IPS-15b (cell line): ENCODE measurements at regions not wholly inside any gene's neighbourhood (a gene's known extent, or its start where the extent isn't known, plus 50 kb on each side); places are given as distances from the start of the nearest gene placed in this dataset.

ENCODE experiments used
- H3K27me3 ChIP-seq: one replicate; pipeline ENCODE4 v1.6.1; 2013; ENCODE audit warnings: low read length; ENCODE audit not compliant: control insufficient read depth, insufficient read depth
- H3K36me3 ChIP-seq: one replicate; pipeline ENCODE4 v1.6.1; 2013; ENCODE audit warnings: low read length; ENCODE audit not compliant: control insufficient read depth, insufficient read depth
- H3K4me1 ChIP-seq: one replicate; pipeline ENCODE4 v1.6.1; 2013; ENCODE audit warnings: mild to moderate bottlenecking, low read length; ENCODE audit not compliant: control insufficient read depth, insufficient read depth
- H3K4me3 ChIP-seq: one replicate; pipeline ENCODE4 v1.5.1; 2013; ENCODE audit warnings: low read depth, low read length
- H3K9ac ChIP-seq: one replicate; pipeline ENCODE4 v1.6.1; 2013; ENCODE audit warnings: low read depth, mild to moderate bottlenecking, low read length
- H3K9me3 ChIP-seq: one replicate; pipeline ENCODE4 v1.6.1; 2013; ENCODE audit warnings: mild to moderate bottlenecking, low read length; ENCODE audit not compliant: control insufficient read depth, insufficient read depth

GRCh38 chrX:69020316-69020715 is 144.9 kb downstream of the PJA1 start:
- Histone ChIP-seq H3K9me3 (no peaks in the 10 kb centered on the region), H3K9ac (no peak overlapping the region), H3K36me3 (no peaks in the 10 kb centered on the region), H3K4me1 (no peaks in the 10 kb centered on the region), H3K27me3 (no peaks in the 10 kb centered on the region), H3K4me3 (no peak overlapping the region)

- no peaks in the 10 kb centered on the region for H3K27me3 ChIP-seq
- no peak overlapping the region for H3K9ac ChIP-seq
- H3K36me3 ChIP-seq: no peaks in the 10 kb centered on the region
- H3K4me3 ChIP-seq: no peak overlapping the region
- H3K4me1 ChIP-seq: no peaks in the 10 kb centered on the region
- H3K9me3 ChIP-seq: no peaks in the 10 kb centered on the region
Measured at GRCh38 chrX:69019073-69019890, 146.0 kb downstream of the PJA1 start.

GRCh38 chrX:69018416-69019072 is 146.7 kb downstream of the PJA1 start:
- Histone ChIP-seq H3K4me3 (no peak overlapping the region), H3K9me3 (no peaks in the 10 kb centered on the region), H3K9ac (no peak overlapping the region), H3K4me1 (no peaks in the 10 kb centered on the region), H3K36me3 (no peaks in the 10 kb centered on the region), H3K27me3 (no peaks in the 10 kb centered on the region)

GRCh38 chrX:69016293-69016941 is 148.8 kb downstream of the PJA1 start:
- no peak overlapping the region for H3K4me3 ChIP-seq
- H3K9me3 ChIP-seq: no peaks in the 10 kb centered on the region
- no peaks in the 10 kb centered on the region for H3K27me3 ChIP-seq
- H3K9ac ChIP-seq: no peak overlapping the region
- no peaks in the 10 kb centered on the region for H3K36me3 ChIP-seq
- H3K4me1 ChIP-seq: no peaks in the 10 kb centered on the region

GRCh38 chrX:69015564-69016292 is 149.5 kb downstream of the PJA1 start:
- Histone ChIP-seq H3K9ac (no peak overlapping the region), H3K27me3 (no peaks in the 10 kb centered on the region), H3K4me3 (no peak overlapping the region), H3K9me3 (no peaks in the 10 kb centered on the region), H3K4me1 (no peaks in the 10 kb centered on the region), H3K36me3 (no peaks in the 10 kb centered on the region)

GRCh38 chrX:69015156-69015555 is 150.1 kb downstream of the PJA1 start:
- Histone ChIP-seq H3K9me3 (no peaks in the 10 kb centered on the region), H3K9ac (no peak overlapping the region), H3K27me3 (no peaks in the 10 kb centered on the region), H3K4me3 (no peak overlapping the region), H3K36me3 (no peaks in the 10 kb centered on the region), H3K4me1 (no peaks in the 10 kb centered on the region)

- H3K27me3 ChIP-seq: no peaks in the 10 kb centered on the region
- no peak overlapping the region for H3K9ac ChIP-seq
- no peaks in the 10 kb centered on the region for H3K4me1 ChIP-seq
- no peaks in the 10 kb centered on the region for H3K36me3 ChIP-seq
- no peak overlapping the region for H3K4me3 ChIP-seq
- H3K9me3 ChIP-seq: no peaks in the 10 kb centered on the region
Measured at GRCh38 chrX:69014200-69014599, 151.1 kb downstream of the PJA1 start.

GRCh38 chrX:69010339-69010738 is 154.9 kb downstream of the PJA1 start:
- H3K4me1 ChIP-seq: no peaks in the 10 kb centered on the region
- no peaks in the 10 kb centered on the region for H3K27me3 ChIP-seq
- H3K36me3 ChIP-seq: no peaks in the 10 kb centered on the region
- no peak overlapping the region for H3K9ac ChIP-seq
- no peaks in the 10 kb centered on the region for H3K9me3 ChIP-seq
- no peak overlapping the region for H3K4me3 ChIP-seq

- Histone ChIP-seq H3K9ac (no peak overlapping the region), H3K4me3 (no peak overlapping the region), H3K36me3 (no peaks in the 10 kb centered on the region), H3K9me3 (no peaks in the 10 kb centered on the region), H3K4me1 (no peaks in the 10 kb centered on the region), H3K27me3 (no peaks in the 10 kb centered on the region)
Measured at GRCh38 chrX:69000877-69001276, 164.4 kb downstream of the PJA1 start.

GRCh38 chrX:68999931-69000330 is 165.3 kb downstream of the PJA1 start:
- Histone ChIP-seq H3K9me3 (no peaks in the 10 kb centered on the region), H3K9ac (no peak overlapping the region), H3K4me3 (no peak overlapping the region), H3K36me3 (no peaks in the 10 kb centered on the region), H3K4me1 (no peaks in the 10 kb centered on the region), H3K27me3 (no peaks in the 10 kb centered on the region)

GRCh38 chrX:68999356-68999755 is 165.9 kb downstream of the PJA1 start:
- no peak overlapping the region for H3K4me3 ChIP-seq
- H3K27me3 ChIP-seq: no peaks in the 10 kb centered on the region
- H3K4me1 ChIP-seq: no peaks in the 10 kb centered on the region
- H3K9ac ChIP-seq: no peak overlapping the region
- no peaks in the 10 kb centered on the region for H3K36me3 ChIP-seq
- no peaks in the 10 kb centered on the region for H3K9me3 ChIP-seq
